ENCODE measurements at regions not wholly inside any gene's neighbourhood (a gene's known extent, or its start where the extent isn't known, plus 50 kb on each side); places are given as distances from the start of the nearest gene placed in this dataset.
"Not testable (repeated sequence)": the region's sequence is repeated elsewhere in the genome, so short reads cannot be mapped to it uniquely, and the experiment has no call there.

GRCh38 chr16:26631365-26631764 lies 435.4 kb upstream of the C16orf82 start:
- TF ChIP-seq CTCF (conservative IDR thresholded peaks at IDR 0.05 in 1 of 2, IDR thresholded peaks at IDR 0.05 in 1 of 2; ENCODE audit: low read depth in 1 of 2, low read length in 2 of 2); EZH2 (IDR thresholded peaks at IDR 0.05; ENCODE audit: low read length, missing control alignments): not testable (repeated sequence)

Measured in fibroblast of lung (primary cell).